ENCODE measurements at regions not wholly inside any gene's neighbourhood (a gene's known extent, or its start where the extent isn't known, plus 50 kb on each side); places are given as distances from the start of the nearest gene placed in this dataset.

DNA sequence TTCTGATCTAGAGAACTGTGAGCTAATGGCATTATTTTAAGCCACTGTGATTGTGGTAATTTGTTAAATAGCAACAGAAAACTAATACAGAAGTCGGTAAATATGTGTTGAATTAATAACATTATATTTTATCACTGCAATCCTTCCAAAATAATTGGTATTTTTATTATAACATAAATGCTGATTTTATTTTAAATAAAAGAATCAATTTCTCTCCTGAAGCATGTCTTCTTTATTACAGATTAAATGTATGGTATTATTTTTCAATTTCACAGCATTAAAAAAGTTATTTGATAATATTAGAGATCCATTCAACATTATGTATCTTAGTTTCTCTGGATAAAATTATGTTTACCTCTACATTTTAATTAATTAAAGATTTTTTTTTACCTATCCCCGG is 165.5 kb upstream of the EDIL3 start:
- intact Hi-C loops (cut with DNase I), result no loop called here
- H3K4me1 ChIP-seq, result no peaks in the 10 kb centered on the region
- TF ChIP-seq, protein P1, sequence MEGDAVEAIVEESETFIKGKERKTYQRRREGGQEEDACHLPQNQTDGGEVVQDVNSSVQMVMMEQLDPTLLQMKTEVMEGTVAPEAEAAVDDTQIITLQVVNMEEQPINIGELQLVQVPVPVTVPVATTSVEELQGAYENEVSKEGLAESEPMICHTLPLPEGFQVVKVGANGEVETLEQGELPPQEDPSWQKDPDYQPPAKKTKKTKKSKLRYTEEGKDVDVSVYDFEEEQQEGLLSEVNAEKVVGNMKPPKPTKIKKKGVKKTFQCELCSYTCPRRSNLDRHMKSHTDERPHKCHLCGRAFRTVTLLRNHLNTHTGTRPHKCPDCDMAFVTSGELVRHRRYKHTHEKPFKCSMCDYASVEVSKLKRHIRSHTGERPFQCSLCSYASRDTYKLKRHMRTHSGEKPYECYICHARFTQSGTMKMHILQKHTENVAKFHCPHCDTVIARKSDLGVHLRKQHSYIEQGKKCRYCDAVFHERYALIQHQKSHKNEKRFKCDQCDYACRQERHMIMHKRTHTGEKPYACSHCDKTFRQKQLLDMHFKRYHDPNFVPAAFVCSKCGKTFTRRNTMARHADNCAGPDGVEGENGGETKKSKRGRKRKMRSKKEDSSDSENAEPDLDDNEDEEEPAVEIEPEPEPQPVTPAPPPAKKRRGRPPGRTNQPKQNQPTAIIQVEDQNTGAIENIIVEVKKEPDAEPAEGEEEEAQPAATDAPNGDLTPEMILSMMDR (IDR thresholded peaks at IDR 0.05), result no peak

GRCh38 chr5:84549054-84549453 is 164.4 kb upstream of the EDIL3 start:
- Histone ChIP-seq H3K27me3 (no peaks in the 10 kb centered on the region), H3K27ac (no peak overlapping the region), H3K4me3 (no peak overlapping the region), H3K9ac (ENCODE audit: low read depth in 2 of 2, low read length in 2 of 2) (no peak overlapping the region), H3K9me3 (no peaks in the 10 kb centered on the region), H3K4me1 (no peaks in the 10 kb centered on the region), H3K36me3 (no peaks in the 10 kb centered on the region)
- no peak for DNase-seq
- intact Hi-C loops (cut with DNase I), result no loop called here
- TF ChIP-seq, protein P1 (IDR thresholded peaks at IDR 0.05), result no peak

More for the DNA sequence above, 165.5 kb upstream of the EDIL3 start:
- no peak overlapping the region for H3K27ac ChIP-seq
- no peak for DNase-seq
- H3K9me3 ChIP-seq, result no peaks in the 10 kb centered on the region
- H3K4me3 ChIP-seq, result no peak overlapping the region
- no peaks in the 10 kb centered on the region for H3K36me3 ChIP-seq
- no peaks in the 10 kb centered on the region for H3K27me3 ChIP-seq
- no peak overlapping the region for H3K9ac ChIP-seq (ENCODE audit: low read depth in 2 of 2, low read length in 2 of 2)

- Histone ChIP-seq H3K27ac (no peak overlapping the region), H3K27me3 (no peaks in the 10 kb centered on the region), H3K4me1 (no peaks in the 10 kb centered on the region), H3K9me3 (no peaks in the 10 kb centered on the region), H3K9ac (ENCODE audit: low read depth in 2 of 2, low read length in 2 of 2) (no peak overlapping the region), H3K4me3 (no peak overlapping the region), H3K36me3 (no peaks in the 10 kb centered on the region)
- intact Hi-C loops (cut with DNase I), result no loop called here
- DNase-seq, result no peak
- TF ChIP-seq, protein P1 (IDR thresholded peaks at IDR 0.05), result no peak
Measured at GRCh38 chr5:84546686-84547085, 162.0 kb upstream of the EDIL3 start.

GRCh38 chr5:84536797-84537196 is 152.1 kb upstream of the EDIL3 start:
- H3K9ac ChIP-seq (ENCODE audit: low read depth in 2 of 2, low read length in 2 of 2), result no peak overlapping the region
- TF ChIP-seq, protein P1 (IDR thresholded peaks at IDR 0.05), result no peak
- no peak overlapping the region for H3K4me3 ChIP-seq
- no peaks in the 10 kb centered on the region for H3K9me3 ChIP-seq
- no peak for DNase-seq
- no peak overlapping the region for H3K27ac ChIP-seq
- intact Hi-C loops (cut with DNase I), result no loop called here
- H3K27me3 ChIP-seq, result no peaks in the 10 kb centered on the region
- no peaks in the 10 kb centered on the region for H3K4me1 ChIP-seq
- H3K36me3 ChIP-seq, result no peaks in the 10 kb centered on the region

DNA sequence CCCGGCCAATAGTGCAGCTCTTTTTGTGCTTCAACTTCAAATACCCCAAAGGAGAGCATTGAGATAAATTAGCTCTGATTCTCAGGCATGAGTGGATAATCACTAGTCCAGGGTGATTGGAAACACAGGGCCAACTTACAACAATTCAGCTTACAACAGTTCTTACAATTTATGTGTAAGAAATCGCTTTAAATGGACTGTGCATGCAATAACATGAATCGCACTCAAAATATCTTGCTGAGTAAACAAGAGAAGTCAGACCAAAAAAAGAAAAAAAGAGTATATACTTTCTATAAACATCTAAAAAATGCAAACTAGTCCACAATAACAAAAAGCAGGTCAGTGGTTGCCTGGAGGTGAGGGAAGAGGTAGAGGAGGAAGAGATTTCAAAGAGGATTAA is 150.6 kb upstream of the EDIL3 start:
- no peaks in the 10 kb centered on the region for H3K9me3 ChIP-seq
- no peak for DNase-seq
- H3K4me3 ChIP-seq, result no peak overlapping the region
- TF ChIP-seq, protein P1 (IDR thresholded peaks at IDR 0.05), result no peak
- no peaks in the 10 kb centered on the region for H3K36me3 ChIP-seq
- intact Hi-C loops (cut with DNase I), result no loop called here
- no peak overlapping the region for H3K27ac ChIP-seq
- no peak overlapping the region for H3K9ac ChIP-seq (ENCODE audit: low read depth in 2 of 2, low read length in 2 of 2)
- H3K4me1 ChIP-seq, result no peaks in the 10 kb centered on the region
- H3K27me3 ChIP-seq, result no peaks in the 10 kb centered on the region

DNA sequence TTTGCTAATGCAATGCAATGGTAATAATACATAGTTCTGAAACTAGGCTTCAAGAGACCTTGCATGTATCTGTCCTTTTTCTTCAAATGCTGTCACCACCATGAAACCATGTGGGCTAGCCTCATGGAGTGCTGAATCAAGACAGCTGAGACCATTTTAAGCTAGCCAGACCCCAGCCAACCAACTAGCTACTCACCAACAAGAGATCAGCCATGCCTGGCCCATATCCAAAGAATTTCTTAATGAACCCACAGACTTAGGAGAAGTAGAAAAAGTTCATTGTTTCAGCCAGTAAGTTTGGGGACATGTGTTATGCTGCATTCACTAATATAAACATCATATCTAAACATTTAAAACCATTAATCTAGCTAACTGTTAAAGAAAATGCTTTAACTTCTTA is 139.8 kb upstream of the EDIL3 start:
- no peak for DNase-seq
- TF ChIP-seq, protein P1 (IDR thresholded peaks at IDR 0.05), result no peak
- H3K4me1 ChIP-seq, result no peaks in the 10 kb centered on the region
- no peak overlapping the region for H3K9ac ChIP-seq (ENCODE audit: low read depth in 2 of 2, low read length in 2 of 2)
- H3K27ac ChIP-seq, result no peak overlapping the region
- H3K36me3 ChIP-seq, result no peaks in the 10 kb centered on the region
- H3K9me3 ChIP-seq, result no peaks in the 10 kb centered on the region
- intact Hi-C loops (cut with DNase I), result no loop called here
- H3K4me3 ChIP-seq, result no peak overlapping the region
- H3K27me3 ChIP-seq, result no peaks in the 10 kb centered on the region
